Natural killer cell (primary cell): ENCODE measurements at regions not wholly inside any gene's neighbourhood (a gene's known extent, or its start where the extent isn't known, plus 50 kb on each side); places are given as distances from the start of the nearest gene placed in this dataset.
"Not testable (repeated sequence)": the region's sequence is repeated elsewhere in the genome, so short reads cannot be mapped to it uniquely, and the experiment has no call there.

Experiments
- ATAC-seq, 3 donors: fragments of 150-1000 bp in 2 of 3; fragments of 200-7000 bp in 1 of 3; cut with Tn5 transposase; 1 replicate in 1 of 3; 2 replicates in 2 of 3; pipeline ENCODE4 v1.10.0; 2021; ENCODE audit warnings: mild to moderate bottlenecking in 2 of 3, moderate library complexity in 2 of 3
- DNase-seq, 2 donors: peaks; one replicate each; pipeline versions ENCODE4 v3.0.0 to v3.0.0-alpha.2; 2013 to 2021; ENCODE audit warnings: mixed read lengths in 1 of 2
- H3K27ac ChIP-seq: one replicate; pipeline ENCODE4 v1.5.1; 2013; ENCODE audit warnings: mild to moderate bottlenecking, low read length
- H3K27me3 ChIP-seq: one replicate; pipeline ENCODE4 v1.6.1; 2013; ENCODE audit warnings: low read length; ENCODE audit not compliant: control insufficient read depth, insufficient read depth
- H3K36me3 ChIP-seq: one replicate; pipeline ENCODE4 v1.6.1; 2013; ENCODE audit warnings: low read length; ENCODE audit not compliant: control insufficient read depth, insufficient read depth
- H3K4me1 ChIP-seq: one replicate; pipeline ENCODE4 v1.6.1; 2013; ENCODE audit warnings: low read length; ENCODE audit not compliant: control insufficient read depth, insufficient read depth
- H3K4me3 ChIP-seq: one replicate; pipeline ENCODE4 v1.5.1; 2013; ENCODE audit warnings: low read length
- H3K9me3 ChIP-seq: one replicate; pipeline ENCODE4 v1.6.1; 2013; ENCODE audit warnings: low read length; ENCODE audit not compliant: control insufficient read depth, insufficient read depth
- H3K27ac Mint-ChIP-seq, 2 donors: one replicate each; pipeline ENCODE4 v1.8.0; 2022; ENCODE audit warnings: mild to moderate bottlenecking in 2 of 2, mixed read lengths in 2 of 2, moderate library complexity in 1 of 2
- H3K27me3 Mint-ChIP-seq, 2 donors: one replicate each; pipeline ENCODE4 v1.8.0; 2022; ENCODE audit warnings: low read depth in 2 of 2, mixed read lengths in 2 of 2
- H3K36me3 Mint-ChIP-seq: one replicate; pipeline ENCODE4 v1.8.0; 2022; ENCODE audit warnings: mixed read lengths
- H3K4me1 Mint-ChIP-seq, 2 donors: one replicate each; pipeline ENCODE4 v1.8.0; 2022; ENCODE audit warnings: mixed read lengths in 2 of 2
- H3K4me3 Mint-ChIP-seq: one replicate; pipeline ENCODE4 v1.8.0; 2022; ENCODE audit warnings: mild to moderate bottlenecking, moderate library complexity, mixed read lengths
- H3K9me3 Mint-ChIP-seq, 2 donors: one replicate each; pipeline ENCODE4 v1.8.0; 2022; ENCODE audit warnings: mixed read lengths in 2 of 2
- WGBS: methylation state at CpG from one replicate; pipeline ENCODE4 v1.1.7; 2013; ENCODE audit warnings: missing lambda C conversion rate; ENCODE audit not compliant: insufficient coverage; 5-methylcytosine and 5-hydroxymethylcytosine counted together
- intact Hi-C: fragments of 100-400 bp; cut with micrococcal nuclease; formaldehyde crosslinking; loops from one replicate; pipeline ENCODE4 v1.14.2; 2022
- TF ChIP-seq, protein P1 (sequence below): fragments of 200-600 bp; IDR thresholded peaks from one replicate; pipeline ENCODE4 v1.8.0; 2022; ENCODE audit warnings: antibody characterized with exemption

DNA sequence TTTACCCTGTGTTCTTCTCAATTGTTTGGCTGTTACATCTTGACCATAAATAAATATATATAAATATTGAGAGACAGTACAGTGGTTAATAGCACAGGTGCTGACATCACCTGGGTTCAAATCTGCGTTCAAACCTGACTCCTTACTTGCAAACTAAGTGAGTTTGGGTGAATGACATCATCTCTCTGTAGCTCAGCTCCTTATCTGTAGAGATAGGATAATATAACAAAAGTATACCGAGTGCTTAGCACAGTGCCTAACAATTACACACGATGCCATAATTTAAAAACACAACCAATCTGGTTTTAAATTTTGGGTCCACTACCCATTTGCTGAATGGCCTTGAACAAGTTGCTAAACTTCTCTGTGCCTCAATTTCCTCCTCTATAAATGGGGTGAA, 86.6 kb downstream of the RRAGC start:
- Histone ChIP-seq H3K27ac (no peak overlapping the region), H3K36me3 (no peaks in the 10 kb centered on the region), H3K4me1 (no peaks in the 10 kb centered on the region), H3K27me3 (no peaks in the 10 kb centered on the region), H3K9me3 (no peaks in the 10 kb centered on the region), H3K4me3 (no peak overlapping the region)
- DNase-seq (no peak), ATAC-seq (no peak)
- Mint-ChIP-seq H3K4me1 (no peaks in the 10 kb centered on the region), H3K27me3 (peaks cover 4 to 9% of the 10 kb centered on the region in 2 donors), H3K27ac (no peak overlapping the region), H3K36me3 (no peaks in the 10 kb centered on the region), H3K4me3 (no peak overlapping the region), H3K9me3 (no peaks in the 10 kb centered on the region)
- intact Hi-C loops, result no loop called here
- TF ChIP-seq, protein P1, sequence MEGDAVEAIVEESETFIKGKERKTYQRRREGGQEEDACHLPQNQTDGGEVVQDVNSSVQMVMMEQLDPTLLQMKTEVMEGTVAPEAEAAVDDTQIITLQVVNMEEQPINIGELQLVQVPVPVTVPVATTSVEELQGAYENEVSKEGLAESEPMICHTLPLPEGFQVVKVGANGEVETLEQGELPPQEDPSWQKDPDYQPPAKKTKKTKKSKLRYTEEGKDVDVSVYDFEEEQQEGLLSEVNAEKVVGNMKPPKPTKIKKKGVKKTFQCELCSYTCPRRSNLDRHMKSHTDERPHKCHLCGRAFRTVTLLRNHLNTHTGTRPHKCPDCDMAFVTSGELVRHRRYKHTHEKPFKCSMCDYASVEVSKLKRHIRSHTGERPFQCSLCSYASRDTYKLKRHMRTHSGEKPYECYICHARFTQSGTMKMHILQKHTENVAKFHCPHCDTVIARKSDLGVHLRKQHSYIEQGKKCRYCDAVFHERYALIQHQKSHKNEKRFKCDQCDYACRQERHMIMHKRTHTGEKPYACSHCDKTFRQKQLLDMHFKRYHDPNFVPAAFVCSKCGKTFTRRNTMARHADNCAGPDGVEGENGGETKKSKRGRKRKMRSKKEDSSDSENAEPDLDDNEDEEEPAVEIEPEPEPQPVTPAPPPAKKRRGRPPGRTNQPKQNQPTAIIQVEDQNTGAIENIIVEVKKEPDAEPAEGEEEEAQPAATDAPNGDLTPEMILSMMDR, result no peak
- 97% methylated on average over 3 of the region's 3 CpGs for WGBS

- Mint-ChIP-seq H3K36me3 (no peaks in the 10 kb centered on the region), H3K27ac (no peak overlapping the region), H3K9me3 (no peaks in the 10 kb centered on the region), H3K27me3 (peaks cover 8 to 13% of the 10 kb centered on the region in 2 donors), H3K4me3 (no peak overlapping the region), H3K4me1 (no peaks in the 10 kb centered on the region)
- H3K9me3 ChIP-seq, result no peaks in the 10 kb centered on the region
- intact Hi-C loops, result no loop called here
- WGBS, result 59% methylated on average over 3 of the region's 4 CpGs
- DNase-seq, result no peak
- H3K27ac ChIP-seq, result no peak overlapping the region
- no peaks in the 10 kb centered on the region for H3K27me3 ChIP-seq
- ATAC-seq, result no peak
- no peak overlapping the region for H3K4me3 ChIP-seq
- TF ChIP-seq, protein P1, result no peak
- H3K4me1 ChIP-seq, result no peaks in the 10 kb centered on the region
- no peaks in the 10 kb centered on the region for H3K36me3 ChIP-seq
Observed at GRCh38 chr1:38772026-38772425, 87.5 kb downstream of the RRAGC start.

- H3K27me3 ChIP-seq, DNase-seq, intact Hi-C loops, H3K27ac Mint-ChIP-seq, H3K27ac ChIP-seq, H3K36me3 Mint-ChIP-seq, H3K9me3 Mint-ChIP-seq, H3K4me3 ChIP-seq, ATAC-seq, H3K9me3 ChIP-seq, H3K4me1 Mint-ChIP-seq, H3K4me1 ChIP-seq, H3K36me3 ChIP-seq, H3K4me3 Mint-ChIP-seq: not testable (repeated sequence)
- peaks cover 13 to 14% of the 10 kb centered on the region in 2 donors for H3K27me3 Mint-ChIP-seq
- no CpG with 5 or more reads among the region's 5 CpGs for WGBS
Observed at GRCh38 chr1:38770516-38771173, 88.9 kb downstream of the RRAGC start.

GRCh38 chr1:38766125-38766524, 93.4 kb downstream of the RRAGC start:
- H3K4me1 ChIP-seq, result no peaks in the 10 kb centered on the region
- no peak for ATAC-seq
- Mint-ChIP-seq H3K27ac (no peak overlapping the region), H3K36me3 (no peaks in the 10 kb centered on the region), H3K27me3 (peaks cover 19 to 25% of the 10 kb centered on the region in 2 donors), H3K4me1 (no peaks in the 10 kb centered on the region), H3K4me3 (no peak overlapping the region), H3K9me3 (no peaks in the 10 kb centered on the region)
- TF ChIP-seq, protein P1, result no peak
- H3K27me3 ChIP-seq, result no peaks in the 10 kb centered on the region
- intact Hi-C loops, result no loop called here
- WGBS, result 73% methylated on average over 7 of the region's 7 CpGs
- H3K4me3 ChIP-seq, result no peak overlapping the region
- H3K9me3 ChIP-seq, result no peaks in the 10 kb centered on the region
- no peak for DNase-seq
- no peaks in the 10 kb centered on the region for H3K36me3 ChIP-seq
- no peak overlapping the region for H3K27ac ChIP-seq
